ENCODE measurements at regions not wholly inside any gene's neighbourhood (a gene's known extent, or its start where the extent isn't known, plus 50 kb on each side); places are given as distances from the start of the nearest gene placed in this dataset.

DNA sequence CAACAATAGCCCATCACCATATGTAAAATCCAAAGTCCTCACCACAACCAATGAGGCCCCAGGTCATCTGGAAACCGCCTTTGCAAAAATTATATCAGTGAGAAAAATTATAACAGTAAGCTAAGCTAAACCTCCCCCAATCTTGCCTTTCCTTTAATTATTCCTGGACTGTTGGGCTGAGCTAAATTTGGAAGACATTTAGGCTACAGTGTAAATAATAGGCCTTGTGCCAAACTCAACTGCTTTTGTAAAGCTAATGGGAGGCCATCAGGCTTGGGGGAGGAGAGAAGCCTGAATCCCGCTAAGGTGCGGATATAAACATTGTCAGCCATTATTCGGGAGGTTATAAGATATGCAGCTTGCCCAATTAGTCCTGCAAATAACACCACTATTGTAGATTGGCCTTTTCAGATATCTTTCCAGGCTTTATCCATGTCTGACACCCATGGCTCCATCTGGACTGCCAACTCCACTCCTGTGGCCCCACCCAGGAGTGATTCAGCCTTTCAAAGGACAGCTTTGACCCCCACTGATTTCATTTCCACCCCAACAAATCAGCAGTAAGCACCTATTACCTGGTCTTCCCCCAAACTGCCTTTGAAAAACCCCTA, 53.0 kb upstream of the CA12 start:
- no peaks in the 10 kb centered on the region for H3K36me3 ChIP-seq
- H3K27ac ChIP-seq: no peak overlapping the region
- TF ChIP-seq, protein P1, sequence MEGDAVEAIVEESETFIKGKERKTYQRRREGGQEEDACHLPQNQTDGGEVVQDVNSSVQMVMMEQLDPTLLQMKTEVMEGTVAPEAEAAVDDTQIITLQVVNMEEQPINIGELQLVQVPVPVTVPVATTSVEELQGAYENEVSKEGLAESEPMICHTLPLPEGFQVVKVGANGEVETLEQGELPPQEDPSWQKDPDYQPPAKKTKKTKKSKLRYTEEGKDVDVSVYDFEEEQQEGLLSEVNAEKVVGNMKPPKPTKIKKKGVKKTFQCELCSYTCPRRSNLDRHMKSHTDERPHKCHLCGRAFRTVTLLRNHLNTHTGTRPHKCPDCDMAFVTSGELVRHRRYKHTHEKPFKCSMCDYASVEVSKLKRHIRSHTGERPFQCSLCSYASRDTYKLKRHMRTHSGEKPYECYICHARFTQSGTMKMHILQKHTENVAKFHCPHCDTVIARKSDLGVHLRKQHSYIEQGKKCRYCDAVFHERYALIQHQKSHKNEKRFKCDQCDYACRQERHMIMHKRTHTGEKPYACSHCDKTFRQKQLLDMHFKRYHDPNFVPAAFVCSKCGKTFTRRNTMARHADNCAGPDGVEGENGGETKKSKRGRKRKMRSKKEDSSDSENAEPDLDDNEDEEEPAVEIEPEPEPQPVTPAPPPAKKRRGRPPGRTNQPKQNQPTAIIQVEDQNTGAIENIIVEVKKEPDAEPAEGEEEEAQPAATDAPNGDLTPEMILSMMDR (IDR thresholded peaks at IDR 0.05; ENCODE audit: low read depth, low read length): no peak
- H3K27me3 ChIP-seq (ENCODE audit: insufficient read depth, low read depth, severe bottlenecking): no peaks in the 10 kb centered on the region
- no peak for DNase-seq
- no peak overlapping the region for H3K4me3 ChIP-seq (ENCODE audit: low read depth, low read length)
- H3K9me3 ChIP-seq (ENCODE audit: severe bottlenecking): no peaks in the 10 kb centered on the region

DNA sequence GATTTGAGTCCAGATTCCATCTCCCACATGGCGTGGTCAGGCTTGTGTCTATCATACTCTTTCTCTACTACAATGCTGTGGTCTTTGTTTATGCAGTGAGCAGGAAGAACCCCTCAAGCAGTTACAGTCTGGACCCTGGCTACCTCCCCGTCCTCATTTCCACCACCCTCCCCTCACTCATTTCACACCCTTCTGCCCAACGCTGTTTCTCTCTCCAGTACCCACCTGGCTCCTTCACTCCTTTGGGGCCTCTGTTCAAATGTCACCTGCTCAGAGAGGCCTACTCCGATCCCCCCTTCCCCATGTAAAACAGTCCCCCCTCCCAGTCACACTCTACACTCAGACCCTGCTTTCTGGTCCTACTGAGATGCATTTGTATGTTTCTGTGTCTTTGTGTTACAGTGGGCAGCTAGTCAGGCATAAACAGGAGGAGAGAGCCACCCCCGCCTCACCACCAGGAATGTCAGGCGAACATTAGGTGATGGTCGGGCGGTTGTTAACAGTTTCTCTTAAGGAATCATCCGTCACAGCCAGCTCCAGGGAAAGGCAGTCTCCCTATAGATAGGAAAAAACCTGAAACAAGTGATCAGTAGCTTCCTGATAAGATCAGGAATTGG, 53.7 kb upstream of the CA12 start:
- TF ChIP-seq, protein P1 (IDR thresholded peaks at IDR 0.05; ENCODE audit: low read depth, low read length): no peak
- DNase-seq: no peak
- Histone ChIP-seq H3K27ac (no peak overlapping the region), H3K4me3 (ENCODE audit: low read depth, low read length) (no peak overlapping the region), H3K36me3 (no peaks in the 10 kb centered on the region), H3K9me3 (ENCODE audit: severe bottlenecking) (no peaks in the 10 kb centered on the region), H3K27me3 (ENCODE audit: insufficient read depth, low read depth, severe bottlenecking) (no peaks in the 10 kb centered on the region)

DNA sequence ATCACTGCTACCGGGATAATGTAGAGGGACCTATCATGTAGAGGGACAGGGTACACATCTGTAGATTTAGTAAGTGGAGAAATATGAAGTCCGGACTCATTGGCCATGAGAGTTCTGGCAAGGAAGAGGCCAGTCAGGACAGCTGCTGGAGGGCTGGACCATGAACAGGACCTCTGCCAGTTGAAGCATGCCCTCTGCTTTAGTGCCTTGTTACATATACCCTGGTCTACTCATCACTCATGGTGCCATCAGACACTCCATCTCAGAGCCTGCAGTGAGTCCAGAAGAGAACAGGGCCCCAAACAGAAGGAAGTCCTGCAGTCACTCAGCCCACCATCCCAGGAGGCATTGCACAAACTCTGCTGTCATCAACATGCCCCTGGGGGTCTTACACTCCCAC, 54.7 kb upstream of the CA12 start:
- Histone ChIP-seq H3K27me3 (ENCODE audit: insufficient read depth, low read depth, severe bottlenecking) (no peaks in the 10 kb centered on the region), H3K9me3 (ENCODE audit: severe bottlenecking) (no peaks in the 10 kb centered on the region), H3K36me3 (no peaks in the 10 kb centered on the region), H3K27ac (no peak overlapping the region), H3K4me3 (ENCODE audit: low read depth, low read length) (no peak overlapping the region)
- TF ChIP-seq, protein P1 (IDR thresholded peaks at IDR 0.05; ENCODE audit: low read depth, low read length): no peak
- no peak for DNase-seq

DNA sequence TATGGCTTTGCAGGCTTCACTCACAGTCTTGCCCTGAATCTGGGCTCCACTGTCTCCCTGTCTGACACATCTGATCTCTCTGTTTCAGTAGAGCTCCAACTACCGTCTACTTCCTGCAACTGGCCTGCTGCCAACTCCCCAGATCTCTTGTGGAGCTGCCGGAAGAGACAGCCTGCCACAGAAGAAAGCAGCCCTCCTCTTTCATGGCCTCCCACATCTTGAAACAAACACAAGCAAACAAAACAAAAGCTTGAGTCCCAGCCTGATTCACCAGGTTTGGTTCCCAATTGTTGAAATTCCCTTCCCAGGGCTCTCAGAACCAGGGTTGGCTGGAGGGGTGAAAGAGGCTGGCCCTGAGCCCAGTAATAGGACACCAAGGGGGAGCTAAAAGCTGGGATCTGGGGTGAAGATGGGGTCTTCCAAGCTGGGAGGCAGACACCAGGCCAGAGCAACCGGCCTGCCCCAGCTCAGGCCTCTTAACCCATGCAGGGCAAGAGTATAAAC, 55.3 kb upstream of the CA12 start:
- H3K27ac ChIP-seq: no peak overlapping the region
- H3K27me3 ChIP-seq (ENCODE audit: insufficient read depth, low read depth, severe bottlenecking): no peaks in the 10 kb centered on the region
- no peak overlapping the region for H3K4me3 ChIP-seq (ENCODE audit: low read depth, low read length)
- TF ChIP-seq, protein P1 (IDR thresholded peaks at IDR 0.05; ENCODE audit: low read depth, low read length): peak; percentile 28; the same call in 1 of the 2 replicates
- no peaks in the 10 kb centered on the region for H3K36me3 ChIP-seq
- no peaks in the 10 kb centered on the region for H3K9me3 ChIP-seq (ENCODE audit: severe bottlenecking)
- DNase-seq: peak; percentile 66

DNA sequence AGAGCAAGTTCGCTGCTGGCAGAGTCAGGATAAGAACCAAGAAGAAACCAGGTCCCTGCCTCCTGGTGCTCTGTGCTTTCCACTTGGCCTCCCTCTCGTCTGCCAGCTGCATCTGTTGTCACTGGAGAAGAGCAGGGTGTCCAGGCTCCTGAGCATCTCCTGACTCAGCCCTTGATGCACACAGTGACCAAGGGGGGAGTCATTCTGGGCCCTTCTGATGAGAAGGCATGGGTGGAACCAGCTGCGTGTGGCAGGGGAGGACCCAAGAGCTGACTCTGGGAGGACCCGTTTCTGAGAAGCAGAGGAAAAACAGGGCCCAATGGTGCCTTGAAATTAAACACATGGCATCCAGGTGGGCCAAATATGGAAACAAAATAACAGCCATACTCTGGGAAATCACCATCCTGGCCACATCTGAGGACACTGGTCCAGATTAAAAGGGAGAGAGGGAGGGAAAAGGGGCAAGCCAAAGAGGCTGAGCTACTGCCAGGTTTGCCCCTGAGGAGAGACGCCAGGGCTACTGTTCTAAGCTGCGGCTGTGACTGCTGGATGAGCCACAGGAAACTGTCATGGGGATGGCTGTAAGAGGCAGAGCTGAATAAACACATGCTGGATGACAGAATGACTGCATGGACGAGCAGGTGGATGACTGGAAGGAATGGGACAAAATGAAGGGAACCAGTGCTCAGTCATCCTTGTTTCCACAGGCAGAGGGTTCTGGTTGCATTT, 58.1 kb upstream of the CA12 start:
- Histone ChIP-seq H3K27me3 (ENCODE audit: insufficient read depth, low read depth, severe bottlenecking) (no peaks in the 10 kb centered on the region), H3K27ac (no peak overlapping the region), H3K36me3 (no peaks in the 10 kb centered on the region), H3K4me3 (ENCODE audit: low read depth, low read length) (no peak overlapping the region), H3K9me3 (ENCODE audit: severe bottlenecking) (no peaks in the 10 kb centered on the region)
- TF ChIP-seq, protein P1 (IDR thresholded peaks at IDR 0.05; ENCODE audit: low read depth, low read length): no peak
- no peak for DNase-seq

Data from WERI-Rb-1 (cell line).